Hepatic stellate cell (primary cell): ENCODE measurements at regions not wholly inside any gene's neighbourhood (a gene's known extent, or its start where the extent isn't known, plus 50 kb on each side); places are given as distances from the start of the nearest gene placed in this dataset.

Source experiments
- DNase-seq: peaks from one replicate; pipeline ENCODE4 v3.0.0; 2011; ENCODE audit warnings: low spot score

DNA sequence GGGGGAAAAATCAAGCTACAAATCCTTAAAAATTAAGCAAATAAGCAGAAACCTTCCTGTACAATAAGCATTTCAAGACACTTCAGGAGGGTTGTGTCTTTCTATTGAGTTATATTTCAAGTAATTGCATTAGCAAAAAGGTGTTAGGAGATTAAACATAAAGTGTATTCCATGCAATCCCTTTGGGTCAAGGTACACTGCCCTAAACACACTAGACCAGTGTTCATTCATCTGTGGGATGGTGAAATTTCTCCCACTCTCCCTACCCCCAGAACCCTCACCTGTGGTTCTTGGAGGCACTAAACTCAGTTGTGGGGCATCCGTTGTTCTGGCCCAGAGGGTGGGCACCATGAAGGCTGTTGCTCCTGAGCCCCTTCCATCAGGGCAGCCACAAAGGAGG is 205.1 kb upstream of the SGK1 start:
- no peak for DNase-seq

- DNase-seq, result no peak
Observed at GRCh38 chr6:134521116-134521501, 203.2 kb upstream of the SGK1 start.

GRCh38 chr6:134520181-134521115 is 202.5 kb upstream of the SGK1 start:
- DNase-seq, result no peak

DNA sequence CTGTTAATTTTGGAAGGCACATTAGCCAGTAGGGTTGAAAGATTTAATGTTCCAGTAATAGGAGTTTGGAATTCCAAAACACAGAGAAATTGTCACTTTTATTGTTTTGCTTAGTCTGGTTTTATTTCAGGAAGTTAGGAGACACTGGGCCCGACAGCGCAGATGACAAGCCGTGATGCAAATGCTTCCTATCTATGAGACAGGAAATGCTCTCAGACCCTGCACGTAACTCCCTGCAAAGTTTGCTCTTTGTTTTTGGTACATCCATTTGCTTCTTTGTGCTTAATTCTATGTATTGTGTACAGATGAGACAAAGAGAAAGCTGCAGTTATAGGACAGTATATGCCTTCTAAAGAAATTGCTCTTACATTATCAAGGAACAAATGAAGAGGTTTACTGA is 201.6 kb upstream of the SGK1 start:
- DNase-seq, result no peak

DNA sequence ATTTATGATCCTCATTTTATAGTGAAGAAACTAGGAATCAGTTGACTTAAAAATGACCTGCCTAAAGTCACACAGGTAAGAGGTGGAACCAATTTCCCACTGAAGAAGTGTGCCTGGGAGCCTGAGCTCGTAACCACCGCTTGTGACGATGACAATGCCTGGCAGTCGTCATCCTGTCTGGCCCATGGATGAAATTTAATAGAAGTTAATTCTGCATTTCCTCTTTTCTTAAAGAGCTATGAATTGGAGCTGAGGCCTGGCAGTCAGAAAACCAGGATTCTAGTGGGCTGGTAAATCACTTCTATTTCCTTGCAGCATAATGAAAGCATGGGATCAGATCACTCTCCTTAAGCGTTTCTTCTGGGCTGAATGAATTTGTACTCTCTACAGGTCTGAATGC is 200.0 kb upstream of the SGK1 start:
- DNase-seq, result no peak

DNA sequence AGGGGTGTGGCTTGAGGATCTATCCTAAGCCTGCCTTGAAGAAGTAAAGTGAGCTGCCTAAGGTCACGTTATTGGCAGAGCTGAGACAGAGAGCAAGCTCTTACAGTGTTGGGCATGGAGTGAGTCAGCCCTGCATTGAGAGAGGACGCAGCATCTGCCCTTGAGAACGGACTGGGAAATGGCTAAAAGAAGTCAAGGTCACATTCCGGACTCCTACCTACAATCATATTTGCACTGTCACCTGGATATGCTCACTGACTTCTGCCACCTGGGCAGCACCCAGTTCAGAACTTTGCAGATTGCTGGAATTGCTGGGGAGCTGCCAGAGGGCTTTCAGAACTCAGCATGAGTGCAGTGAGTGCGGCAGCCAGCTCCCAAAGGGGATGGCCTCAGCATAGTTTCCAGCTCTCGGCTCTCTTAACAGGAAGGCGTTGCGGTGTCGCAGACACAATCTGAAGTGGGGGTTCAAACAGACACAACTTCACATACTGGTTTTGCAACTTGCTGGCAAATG is 199.3 kb upstream of the SGK1 start:
- DNase-seq, result peak; percentile 60

- no peak for DNase-seq
Observed at GRCh38 chr6:134516582-134516981, 198.7 kb upstream of the SGK1 start.

- no peak for DNase-seq
Observed at GRCh38 chr6:134515986-134516385, 198.1 kb upstream of the SGK1 start.

DNA sequence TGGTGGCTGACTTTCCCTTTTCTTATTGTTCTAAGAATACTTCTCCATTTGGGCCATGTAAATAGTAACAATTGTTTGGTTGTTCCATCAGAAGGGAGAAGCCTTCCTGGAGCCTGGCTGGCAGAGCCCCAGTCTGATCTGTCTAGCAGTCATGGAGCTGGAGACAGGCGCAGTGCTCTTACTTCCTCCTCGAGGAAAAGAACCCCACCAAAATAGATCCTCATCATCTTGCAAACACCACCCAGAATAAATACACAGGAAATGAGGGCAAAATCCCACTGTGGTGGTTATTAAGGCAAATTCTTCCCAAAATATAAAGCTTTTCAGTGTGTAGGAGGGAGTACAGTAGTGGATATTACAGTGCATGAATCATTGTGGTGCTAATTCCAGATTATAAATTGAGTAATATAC is 195.1 kb upstream of the SGK1 start:
- no peak for DNase-seq

DNA sequence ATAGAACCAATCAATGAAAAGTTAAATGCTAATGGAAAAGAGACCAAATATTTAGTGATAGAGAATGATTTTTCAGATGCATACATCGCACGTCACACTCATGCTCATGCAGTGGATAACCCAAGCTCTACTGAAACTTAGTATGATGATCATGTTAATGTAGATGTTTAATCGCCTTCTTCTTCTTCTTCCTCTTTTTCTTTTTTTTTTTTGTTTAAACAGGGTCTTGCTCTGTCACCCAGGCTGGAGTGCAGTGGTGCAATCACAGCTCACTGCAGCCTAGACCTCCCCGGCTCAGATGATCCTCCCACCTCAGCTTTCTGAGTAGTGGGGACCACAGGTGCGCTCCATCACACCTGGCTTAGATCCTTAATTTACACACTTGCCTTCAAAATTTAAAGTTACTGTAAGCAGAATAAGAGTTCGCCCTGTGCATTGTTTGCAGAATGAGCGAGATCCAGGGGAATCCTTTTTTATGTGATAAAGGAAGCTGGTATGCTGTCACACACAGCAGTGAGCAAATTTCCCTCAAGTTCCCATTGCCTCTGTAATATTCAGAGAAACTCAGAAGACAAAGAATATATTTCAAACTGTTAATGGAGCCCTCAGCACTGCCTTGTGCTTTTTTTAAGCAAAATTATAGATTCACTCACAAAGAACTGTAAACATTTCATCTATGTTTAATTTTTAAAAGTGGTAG is 194.2 kb upstream of the SGK1 start:
- DNase-seq, result no peak

DNA sequence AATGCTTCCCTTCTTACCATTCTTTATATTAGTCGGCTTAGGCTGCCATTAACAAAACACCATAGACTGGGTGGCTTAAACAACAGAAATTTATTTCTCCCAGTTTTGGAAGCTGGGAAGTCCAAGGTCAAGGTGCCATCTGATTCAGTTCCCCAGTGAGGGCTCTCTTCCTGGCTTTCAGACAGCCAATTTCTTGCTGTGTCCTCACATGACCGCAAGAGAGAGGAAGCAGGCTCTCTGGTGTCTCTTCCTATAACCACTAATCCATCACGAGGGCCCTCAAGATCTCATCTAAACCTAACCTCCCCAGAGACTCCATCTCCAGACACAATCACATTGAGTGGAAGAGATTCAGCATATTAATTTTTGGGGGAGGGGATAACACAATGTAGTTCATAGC is 193.0 kb upstream of the SGK1 start:
- DNase-seq, result no peak

GRCh38 chr6:134510142-134510541 is 192.2 kb upstream of the SGK1 start:
- no peak for DNase-seq

DNA sequence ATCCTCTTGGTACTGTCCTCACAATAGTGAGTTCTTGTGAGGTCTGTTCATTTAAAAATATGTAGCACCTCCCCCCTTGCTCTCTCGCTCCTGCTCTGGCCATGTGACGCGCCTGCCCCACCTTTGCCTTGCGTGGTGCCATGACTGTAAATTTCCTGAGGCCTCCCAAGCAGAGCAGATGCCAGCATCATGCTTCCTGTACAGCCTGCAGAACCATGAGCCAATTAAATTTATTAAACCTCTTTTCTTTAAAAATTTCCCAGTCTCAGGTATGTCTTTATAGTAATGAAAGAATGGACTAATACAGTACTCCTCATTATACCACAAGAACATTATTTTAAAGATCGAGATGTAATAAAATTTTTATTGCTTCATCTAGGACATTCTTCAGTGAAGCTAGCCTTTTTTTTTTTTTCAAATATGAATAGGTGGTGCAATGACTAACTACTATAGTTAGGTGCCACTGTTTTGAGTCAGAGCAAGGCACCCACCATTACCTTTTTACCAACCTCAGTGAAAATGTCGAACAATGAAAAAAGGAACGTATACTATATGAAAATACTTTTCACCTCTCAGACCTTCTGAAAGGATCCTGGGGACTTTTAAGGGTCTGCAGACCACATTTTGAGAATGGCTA is 191.1 kb upstream of the SGK1 start:
- DNase-seq, result no peak

DNA sequence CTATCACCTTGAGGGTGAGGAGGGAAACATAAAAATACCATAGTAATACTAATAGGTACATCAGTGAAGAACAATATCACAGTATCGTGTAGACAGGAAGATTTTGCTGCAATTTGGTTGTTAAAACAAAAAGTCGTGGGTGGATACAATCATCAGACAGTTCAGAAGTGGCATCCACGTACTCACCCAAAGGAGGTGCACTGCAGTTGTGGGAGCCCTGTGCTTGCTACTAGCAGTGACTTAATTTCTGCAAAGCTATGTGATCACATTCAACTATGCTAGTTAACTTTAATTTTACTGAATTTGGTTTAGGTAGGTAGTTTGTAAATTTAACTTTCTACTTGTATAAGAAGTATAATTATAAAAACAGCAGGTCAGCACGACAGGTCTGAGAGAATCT is 188.2 kb upstream of the SGK1 start:
- DNase-seq, result no peak

GRCh38 chr6:134503585-134504281 is 185.8 kb upstream of the SGK1 start:
- DNase-seq, result no peak

DNA sequence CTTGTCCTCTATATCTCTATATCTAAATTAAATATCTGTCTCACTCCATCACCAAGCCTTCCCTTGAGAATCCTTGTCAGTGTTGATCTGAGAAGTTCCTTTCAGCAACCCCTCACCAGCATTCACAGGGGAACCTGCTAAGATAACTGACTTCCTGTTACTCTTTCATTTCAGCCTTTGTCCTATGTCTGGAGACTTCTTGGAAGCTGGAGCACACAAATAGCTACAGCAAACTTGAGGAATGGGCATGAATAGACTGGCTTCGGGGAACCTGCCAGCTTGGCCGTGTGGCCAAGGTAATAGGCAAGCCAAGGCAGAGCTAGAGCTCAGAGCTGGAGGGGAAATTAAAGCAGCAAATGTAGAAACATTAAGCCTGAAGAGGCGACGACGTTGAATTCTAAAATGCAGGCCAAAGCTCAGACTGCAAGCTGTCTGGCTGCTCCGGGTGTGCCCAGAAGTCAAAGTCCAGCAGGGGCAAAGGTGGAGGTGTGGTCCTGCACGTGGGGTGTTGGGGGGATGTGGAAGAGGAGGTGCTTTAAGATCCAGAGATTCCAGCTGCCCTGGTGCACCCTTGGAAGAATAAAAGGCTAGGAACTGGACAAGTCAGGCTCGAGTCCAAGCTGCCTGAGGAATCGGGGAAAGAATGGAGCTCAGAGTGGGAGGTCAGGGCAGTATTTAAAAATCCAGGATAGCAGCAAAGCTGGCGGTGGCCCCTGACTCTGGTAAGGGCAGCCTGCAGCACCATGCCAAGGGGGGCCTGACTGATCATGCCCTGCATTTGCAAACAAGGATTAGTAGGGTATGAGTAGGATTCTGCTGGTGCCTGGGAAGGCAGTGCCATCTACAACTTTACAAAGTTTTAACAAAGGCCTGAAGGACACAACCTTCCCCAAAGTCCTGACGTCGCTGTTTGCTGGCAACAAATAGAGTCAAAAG is 185.0 kb upstream of the SGK1 start:
- DNase-seq, result no peak

DNA sequence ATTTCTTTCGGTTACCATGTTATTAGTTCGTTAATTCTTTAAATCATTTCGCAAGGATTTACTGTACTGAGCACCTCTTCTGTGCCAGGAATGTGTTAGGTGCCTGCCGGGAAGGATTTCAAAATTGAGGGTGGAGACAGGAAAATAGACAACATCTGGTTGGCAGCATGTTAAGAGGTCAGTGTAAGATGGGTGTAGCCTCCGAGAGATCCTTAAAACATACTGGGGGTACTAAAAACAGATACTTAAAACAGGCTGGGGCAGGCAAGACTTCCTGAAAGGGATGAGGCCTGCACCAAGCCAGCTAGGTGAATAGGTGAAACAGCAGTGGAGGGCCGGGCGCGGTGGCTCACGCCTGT is 178.0 kb upstream of the SGK1 start:
- no peak for DNase-seq

DNA sequence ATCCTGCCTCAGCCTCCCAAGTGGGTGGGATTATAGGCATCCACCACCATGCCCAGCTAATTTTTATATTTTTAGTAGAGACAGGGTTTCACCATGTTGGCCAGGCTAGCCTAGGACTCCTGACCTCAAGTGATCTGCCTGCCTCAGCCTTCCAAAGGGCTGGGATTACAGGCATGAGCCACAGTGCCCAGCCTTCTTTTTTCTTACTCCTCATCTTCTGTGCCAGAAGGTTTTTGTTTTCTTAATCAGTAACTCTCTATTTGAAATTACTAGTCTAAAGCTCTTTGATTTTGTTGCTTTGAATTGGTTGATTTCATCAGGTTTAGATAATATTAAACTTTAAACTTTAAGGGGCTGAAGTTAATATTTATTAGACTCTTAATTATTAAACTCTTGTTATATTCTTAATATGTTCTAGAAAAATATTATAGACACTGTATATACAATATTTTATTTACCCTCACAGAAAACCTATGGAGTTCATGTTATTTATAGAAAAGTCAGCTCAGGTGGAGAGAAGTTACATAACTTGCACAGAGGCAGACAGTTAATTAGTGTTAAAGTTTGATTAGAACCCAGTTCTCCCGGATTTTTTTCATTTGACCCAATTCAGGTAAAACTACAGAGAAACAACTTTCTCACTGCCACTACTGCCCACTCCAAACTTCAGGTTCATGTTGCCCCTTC is 177.4 kb upstream of the SGK1 start:
- no peak for DNase-seq

DNA sequence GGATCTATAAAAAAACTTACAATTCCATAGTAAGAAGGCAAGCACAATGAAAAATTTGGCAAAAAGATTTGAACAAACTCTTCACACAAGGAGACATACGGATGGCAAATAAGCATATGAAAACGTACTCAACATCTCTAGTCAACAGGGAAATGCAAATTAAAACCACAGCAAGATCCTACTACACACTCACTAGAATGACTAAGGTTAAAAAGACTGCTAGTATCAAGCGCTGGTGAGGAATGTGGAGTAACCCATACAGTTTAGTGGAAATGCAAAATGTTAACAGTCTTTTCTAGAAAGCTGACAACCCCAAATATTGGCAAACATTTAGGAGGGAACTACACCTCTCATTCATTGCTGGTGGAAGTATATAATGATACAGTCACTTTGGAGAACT is 175.9 kb upstream of the SGK1 start:
- no peak for DNase-seq

- DNase-seq, result no peak
Observed at GRCh38 chr6:134491477-134491876, 173.6 kb upstream of the SGK1 start.
